K562 (cell line): ENCODE measurements at regions not wholly inside any gene's neighbourhood (a gene's known extent, or its start where the extent isn't known, plus 50 kb on each side); places are given as distances from the start of the nearest gene placed in this dataset.

Source experiments
- ATAC-seq: fragments of 200-7000 bp; cut with Tn5 transposase; 3 replicates; pipeline ENCODE4 v1.9.1; 2020; ENCODE audit warnings: moderate library complexity
- BruUV-seq: library from RNA; stranded (reverse); fragments of 400-500 nt; replicated peaks from 2 replicates; lab custom pipeline; 2021; lab: Mats Ljungman, UMichigan
- CTCF ChIA-PET: fragments of 300-600 bp; formaldehyde crosslinking; extraction: SDS; loops from one replicate; lab custom pipeline; 2021; ENCODE audit warnings: low intra/inter-chr PET ratio; lab: Yijun Ruan, JAX
- POLR2A ChIA-PET: fragments of 300-600, 350-650 bp; sonication (Branson Sonifier 250); formaldehyde crosslinking; extraction: SDS; loops from one replicate; lab custom pipeline; 2021; ENCODE audit warnings: antibody characterized with exemption, inconsistent platforms; lab: Yijun Ruan, JAX
- DNase-seq, 4 experiments: peaks; one replicate each; pipeline versions ENCODE4 v3.0.0 to v3.0.0-alpha.2; 2011 to 2018; ENCODE audit warnings: low spot score in 3 of 4, mixed read lengths in 3 of 4; ENCODE audit errors: extremely low read depth in 1 of 4
- FAIRE-seq: peaks from 2 replicates; lab custom pipeline; 2011; peaks lifted over from hg19 to GRCh38; lab: Jason Lieb, UNC
- H2AFZ ChIP-seq: 2 replicates; pipeline ENCODE4 v1.6.0; 2011; ENCODE audit warnings: low read depth, low read length, control low read depth, inconsistent platforms
- H3K27ac ChIP-seq: fragments of 200-600 bp; 3 replicates; pipeline ENCODE4 v1.8.0; 2011; ENCODE audit warnings: low read depth, mild to moderate bottlenecking, control low read depth, inconsistent platforms, low read length, moderate library complexity, mixed read lengths; ENCODE audit errors: extremely low read depth
- H3K27me3 ChIP-seq, 2 experiments: fragments of 300-600 bp in 1 of 2; 2 replicates in 1 of 2; 3 replicates in 1 of 2; pipeline versions ENCODE4 v1.6.0 to v1.8.0; 2011; ENCODE audit warnings: inconsistent platforms in 2 of 2, low read length in 2 of 2, mild to moderate bottlenecking in 1 of 2, mixed read lengths in 1 of 2, moderate library complexity in 1 of 2; ENCODE audit not compliant: control insufficient read depth in 2 of 2, insufficient read depth in 2 of 2
- H3K36me3 ChIP-seq: fragments of 300-600 bp; 3 replicates; pipeline ENCODE4 v1.8.0; 2011; ENCODE audit warnings: mild to moderate bottlenecking, low read length, inconsistent platforms; ENCODE audit not compliant: control insufficient read depth, insufficient read depth
- H3K4me1 ChIP-seq, 2 experiments: fragments of 200-600 bp in 1 of 2; replicated peaks in 1 of 2; 2 replicates in 1 of 2; 3 replicates in 1 of 2; pipeline versions ENCODE4 v1.5.1 to v1.8.0; 2011; ENCODE audit warnings: inconsistent platforms in 2 of 2, low read length in 2 of 2, mild to moderate bottlenecking in 1 of 2, mixed read lengths in 1 of 2, moderate library complexity in 1 of 2; ENCODE audit not compliant: control insufficient read depth in 2 of 2, insufficient read depth in 2 of 2
- H3K4me2 ChIP-seq: 2 replicates; pipeline ENCODE4 v1.6.1; 2011; ENCODE audit warnings: low read length, control low read depth, inconsistent platforms, mixed read lengths; ENCODE audit not compliant: insufficient read depth
- H3K4me3 ChIP-seq: fragments of 200-600 bp; sonication (generic), shearing (Covaris generic); 2 replicates; pipeline ENCODE4 v1.5.1; 2016; ENCODE audit warnings: control low read depth, inconsistent platforms
- H3K79me2 ChIP-seq: fragments of 200-600 bp; 3 replicates; pipeline ENCODE4 v1.8.0; 2011; ENCODE audit warnings: low read length, inconsistent platforms; ENCODE audit not compliant: control insufficient read depth, insufficient read depth
- H3K9ac ChIP-seq, 2 experiments: 2 replicates each; pipeline versions ENCODE4 v1.6.0 to v1.6.1; 2011; ENCODE audit warnings: low read depth in 2 of 2, low read length in 2 of 2, control low read depth in 1 of 2, inconsistent platforms in 1 of 2, mild to moderate bottlenecking in 1 of 2, mixed read lengths in 1 of 2; ENCODE audit not compliant: insufficient read depth in 1 of 2
- H3K9me1 ChIP-seq: one replicate; pipeline ENCODE4 v1.6.0; 2011; ENCODE audit warnings: inconsistent platforms, mild to moderate bottlenecking, low read length, moderate library complexity; ENCODE audit not compliant: control insufficient read depth, insufficient read depth
- H3K9me3 ChIP-seq: replicated peaks from 2 replicates; pipeline ENCODE4 v1.5.1; 2011; ENCODE audit warnings: low read depth, low read length, inconsistent platforms; ENCODE audit not compliant: control insufficient read depth, insufficient read depth
- H4K20me1 ChIP-seq: replicated peaks from 2 replicates; pipeline ENCODE4 v1.6.1; 2011; ENCODE audit warnings: low read length, inconsistent platforms, mixed read lengths; ENCODE audit not compliant: control insufficient read depth, insufficient read depth
- EWSR1 ChIP-seq: fragments of 450-650 bp; IDR thresholded peaks from 2 replicates; pipeline ENCODE4 v1.6.1; 2018; ENCODE audit warnings: borderline replicate concordance, mild to moderate bottlenecking, low read depth, moderate library complexity; ENCODE audit not compliant: partially characterized antibody
- FOXK2 ChIP-seq, 2 experiments: fragments of 450-650 bp; IDR thresholded peaks in 1 of 2; conservative IDR thresholded peaks in 1 of 2; 2 replicates each; pipeline ENCODE4 v1.6.1; 2016; ENCODE audit warnings: low read depth in 2 of 2, mild to moderate bottlenecking in 1 of 2
- MAZ ChIP-seq, 2 experiments: fragments of 450-650 bp in 1 of 2; sonication (generic) in 1 of 2; formaldehyde crosslinking; IDR thresholded peaks in 1 of 2; conservative IDR thresholded peaks in 1 of 2; 2 replicates each; pipeline versions ENCODE4 v1.4.0 to v1.5.0; 2020; ENCODE audit warnings: mild to moderate bottlenecking in 1 of 2, missing genetic modification reagents in 1 of 2
- MED1 ChIP-seq: sonication (generic); formaldehyde crosslinking; IDR thresholded peaks from 2 replicates; pipeline ENCODE4 v1.8.1; 2023; ENCODE audit warnings: missing genetic modification reagents, borderline replicate concordance
- NFIC ChIP-seq: fragments of 450-650 bp; IDR thresholded peaks from 2 replicates; pipeline ENCODE4 v1.6.1; 2017; ENCODE audit warnings: mild to moderate bottlenecking, inconsistent platforms
- NRF1 ChIP-seq, 2 experiments: fragments of 450-650 bp; IDR thresholded peaks in 1 of 2; conservative IDR thresholded peaks in 1 of 2; 2 replicates each; pipeline ENCODE4 v1.6.1; 2014; ENCODE audit warnings: mild to moderate bottlenecking in 2 of 2
- PURB ChIP-seq: sonication (generic); formaldehyde crosslinking; IDR thresholded peaks from 2 replicates; pipeline ENCODE4 v1.9.0; 2021; ENCODE audit warnings: low read depth, mild to moderate bottlenecking, missing genetic modification reagents
- RAD51 ChIP-seq: fragments of 450-650 bp; IDR thresholded peaks from 2 replicates; pipeline ENCODE4 v1.7.1; 2016; ENCODE audit warnings: low read depth, mild to moderate bottlenecking, borderline replicate concordance
- SRF ChIP-seq, 2 experiments: fragments of 250-450, 450-650 bp in 1 of 2; sonication (Bioruptor Pico) in 1 of 2; sonication (generic) in 1 of 2; formaldehyde crosslinking; IDR thresholded peaks; 2 replicates each; pipeline versions ENCODE4 v1.5.0 to v1.5.1; 2020 to 2022; ENCODE audit warnings: mild to moderate bottlenecking in 1 of 2, missing genetic modification reagents in 1 of 2
- TCF3 ChIP-seq: sonication (generic); formaldehyde crosslinking; IDR thresholded peaks from 2 replicates; pipeline ENCODE4 v1.4.0; 2020; ENCODE audit warnings: mild to moderate bottlenecking, missing genetic modification reagents
- ZNF23 ChIP-seq: fragments of 250-450 bp; sonication (Bioruptor Pico); IDR thresholded peaks from 2 replicates; pipeline ENCODE4 v1.4.0; 2020; ENCODE audit warnings: mild to moderate bottlenecking
- WGBS: fragments of 100-300 bp; shearing (Covaris generic); methylation state at CpG from one replicate; pipeline ENCODE4 v1.1.6; 2016; ENCODE audit warnings: low coverage, mixed read lengths; ENCODE audit not compliant: insufficient coverage; ENCODE audit errors: missing lambda C conversion rate; 5-methylcytosine and 5-hydroxymethylcytosine counted together
- in situ Hi-C: fragments of 300-500 bp; cut with MboI; formaldehyde crosslinking; loops from 4 replicates; pipeline ENCODE4 v1.15.0; 2018; ENCODE audit warnings: inconsistent platforms, mixed read lengths
- intact Hi-C: fragments of 100-400 bp; cut with micrococcal nuclease; formaldehyde crosslinking; loops from 2 replicates; pipeline ENCODE4 v1.14.2; 2022

- ATAC-seq, result no peak
- no peak overlapping the region for H3K9ac ChIP-seq
- H4K20me1 ChIP-seq, result no peaks in the 10 kb centered on the region
- WGBS, result 0% methylated on average over 4 of the region's 4 CpGs
- peaks cover 0 to 4% of the 10 kb centered on the region in 2 experiments; a peak in 2 of 5 replicates for H3K27me3 ChIP-seq
- DNase-seq, result no peak
- ChIA-PET CTCF (no interaction called here), POLR2A (interaction anchor here (2.1 kb wide), 1 partner anchor 11 kb away, joined by 5 read pairs; no protein-coding TSS in a partner anchor)
- H3K27ac ChIP-seq, result no peak overlapping the region
- no peak overlapping the region for H3K4me3 ChIP-seq
- H3K4me2 ChIP-seq, result no peak overlapping the region
- no peak for TF ChIP-seq MED1 (CRISPR knock-in tag)
- TF ChIP-seq NRF1 (conservative IDR thresholded peaks at IDR 0.05 in 1 of 2, IDR thresholded peaks at IDR 0.05 in 1 of 2), result no peak
- no peak for TF ChIP-seq TCF3
- TF ChIP-seq RAD51, result no peak
- TF ChIP-seq MAZ (CRISPR knock-in tag; conservative IDR thresholded peaks at IDR 0.05 in 1 of 2, IDR thresholded peaks at IDR 0.05 in 1 of 2), result no peak
- no peaks in the 10 kb centered on the region for H3K36me3 ChIP-seq
- in situ Hi-C loops, result no loop called here
- FAIRE-seq, result no peak
- no peak overlapping the region for H2AFZ ChIP-seq
- H3K9me3 ChIP-seq, result no peaks in the 10 kb centered on the region
- intact Hi-C loops, result no loop called here
- no peaks in the 10 kb centered on the region for H3K9me1 ChIP-seq
- no TSS peak for BruUV-seq
- no peaks in the 10 kb centered on the region; a peak in 1 of 5 replicates for H3K4me1 ChIP-seq
- no peaks in the 10 kb centered on the region for H3K79me2 ChIP-seq
Observed at GRCh38 chr15:72908713-72909112, 125.2 kb upstream of the ADPGK start.

DNA sequence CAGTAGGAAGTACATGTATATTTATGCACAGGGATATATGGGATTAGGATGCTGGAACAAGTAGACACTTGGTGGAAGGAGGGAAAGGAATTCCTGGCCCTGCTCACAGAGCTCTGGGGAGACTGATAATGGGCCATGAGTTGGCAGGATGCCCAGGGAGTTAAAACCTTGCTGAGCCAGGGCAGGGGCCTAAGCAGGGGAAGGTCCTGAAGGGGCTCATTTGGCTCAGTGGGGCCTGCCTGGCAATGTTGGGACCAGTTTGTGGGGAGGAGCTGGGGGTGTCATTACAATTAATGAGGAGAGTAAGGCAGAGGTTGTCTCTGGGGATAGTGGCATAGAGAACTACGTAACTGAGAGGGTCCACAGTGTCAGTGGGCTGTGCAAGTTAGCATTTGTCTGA is 124.2 kb upstream of the ADPGK start:
- no peaks in the 10 kb centered on the region for H3K9me1 ChIP-seq
- no peak overlapping the region for H3K9ac ChIP-seq
- 0% methylated on average over 1 of the region's 1 CpG for WGBS
- peak in 1 of 4 experiments; percentile 8 for DNase-seq
- ChIA-PET CTCF (no interaction called here), POLR2A (interaction anchor here (2.1 kb wide), 1 partner anchor 10 kb away, joined by 5 read pairs; no protein-coding TSS in a partner anchor)
- no peak overlapping the region for H3K27ac ChIP-seq
- in situ Hi-C loops (no loop called here), intact Hi-C loops (no loop called here)
- H4K20me1 ChIP-seq, result no peaks in the 10 kb centered on the region
- no peaks in the 10 kb centered on the region; a peak in 1 of 5 replicates for H3K4me1 ChIP-seq
- H3K9me3 ChIP-seq, result no peaks in the 10 kb centered on the region
- BruUV-seq, result no TSS peak
- no peak for ATAC-seq
- no peak overlapping the region for H3K4me3 ChIP-seq
- TF ChIP-seq PURB (CRISPR knock-in tag) (no peak), SRF (CRISPR knock-in tag; IDR thresholded peaks at IDR 0.05) (no peak), ZNF23 (CRISPR knock-in tag) (no peak), FOXK2 (conservative IDR thresholded peaks at IDR 0.05 in 1 of 2, IDR thresholded peaks at IDR 0.05 in 1 of 2; ENCODE audit: low read depth in 2 of 2) (no peak), NFIC (peak; percentile 58; the same call in 1 of the 2 replicates), EWSR1 (no peak)
- FAIRE-seq, result no peak
- H3K4me2 ChIP-seq, result no peak overlapping the region
- H3K27me3 ChIP-seq, result peaks cover 0 to 7% of the 10 kb centered on the region in 2 experiments; a peak in 2 of 5 replicates
- no peaks in the 10 kb centered on the region for H3K79me2 ChIP-seq
- no peak overlapping the region for H2AFZ ChIP-seq
- no peaks in the 10 kb centered on the region for H3K36me3 ChIP-seq
